Body of pancreas (tissue), 4 donors: ENCODE measurements at regions not wholly inside any gene's neighbourhood (a gene's known extent, or its start where the extent isn't known, plus 50 kb on each side); places are given as distances from the start of the nearest gene placed in this dataset.

Experiments
- POLR2A ChIP-seq, 3 donors: fragments of 450-650 bp; IDR thresholded peaks; one replicate each; pipeline ENCODE4 v1.6.1; 2016; ENCODE audit warnings: antibody characterized with exemption in 3 of 3, mild to moderate bottlenecking in 2 of 3
- TF ChIP-seq, protein P1 (sequence below), 7 experiments: fragments of 450-650 bp in 4 of 7; fragments of 200-600 bp in 3 of 7; sonication (generic) in 3 of 7; IDR thresholded peaks; one replicate each; pipeline ENCODE4 v1.5.1; 2016 to 2019; ENCODE audit warnings: antibody characterized with exemption in 7 of 7

DNA sequence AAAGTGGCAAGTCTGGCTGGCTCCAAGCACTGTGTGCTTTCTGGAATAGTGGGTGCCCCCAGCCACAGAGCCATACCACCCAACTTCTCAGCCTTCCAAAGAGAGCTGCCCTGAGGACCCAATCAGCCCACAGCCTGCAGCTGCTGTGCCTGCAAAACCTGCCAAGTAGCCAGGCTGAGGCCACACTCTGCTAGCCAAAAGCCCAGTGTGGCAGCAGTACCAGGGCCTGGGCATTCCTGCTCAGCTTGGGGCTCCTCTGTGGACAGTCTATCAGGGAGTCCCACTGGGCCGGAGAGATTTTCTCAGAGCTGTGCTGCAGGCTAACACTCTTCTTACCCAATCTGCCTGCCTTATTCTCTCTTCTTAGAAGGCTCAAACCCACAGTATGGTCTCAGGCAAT, 136.5 kb downstream of the TPRA1 start:
- TF ChIP-seq, protein P1, sequence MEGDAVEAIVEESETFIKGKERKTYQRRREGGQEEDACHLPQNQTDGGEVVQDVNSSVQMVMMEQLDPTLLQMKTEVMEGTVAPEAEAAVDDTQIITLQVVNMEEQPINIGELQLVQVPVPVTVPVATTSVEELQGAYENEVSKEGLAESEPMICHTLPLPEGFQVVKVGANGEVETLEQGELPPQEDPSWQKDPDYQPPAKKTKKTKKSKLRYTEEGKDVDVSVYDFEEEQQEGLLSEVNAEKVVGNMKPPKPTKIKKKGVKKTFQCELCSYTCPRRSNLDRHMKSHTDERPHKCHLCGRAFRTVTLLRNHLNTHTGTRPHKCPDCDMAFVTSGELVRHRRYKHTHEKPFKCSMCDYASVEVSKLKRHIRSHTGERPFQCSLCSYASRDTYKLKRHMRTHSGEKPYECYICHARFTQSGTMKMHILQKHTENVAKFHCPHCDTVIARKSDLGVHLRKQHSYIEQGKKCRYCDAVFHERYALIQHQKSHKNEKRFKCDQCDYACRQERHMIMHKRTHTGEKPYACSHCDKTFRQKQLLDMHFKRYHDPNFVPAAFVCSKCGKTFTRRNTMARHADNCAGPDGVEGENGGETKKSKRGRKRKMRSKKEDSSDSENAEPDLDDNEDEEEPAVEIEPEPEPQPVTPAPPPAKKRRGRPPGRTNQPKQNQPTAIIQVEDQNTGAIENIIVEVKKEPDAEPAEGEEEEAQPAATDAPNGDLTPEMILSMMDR (IDR thresholded peaks at IDR 0.05): no peak
- TF ChIP-seq POLR2A (IDR thresholded peaks at IDR 0.05): no peak
